Activated CD4-positive, alpha-beta memory T cell treated with anti-CD3 and anti-CD28 coated beads for 36 hours (primary cell): ENCODE measurements at regions not wholly inside any gene's neighbourhood (a gene's known extent, or its start where the extent isn't known, plus 50 kb on each side); places are given as distances from the start of the nearest gene placed in this dataset.
"Not testable (repeated sequence)": the region's sequence is repeated elsewhere in the genome, so short reads cannot be mapped to it uniquely, and the experiment has no call there.

Source experiments
- CTCF ChIA-PET: fragments of 350-600 bp; sonication (Branson Sonifier 250); formaldehyde crosslinking; loops from one replicate; lab custom pipeline; 2021; ENCODE audit warnings: antibody characterized with exemption, inconsistent platforms; lab: Charles Lee
- POLR2A ChIA-PET: fragments of 350-600 bp; sonication (Branson Sonifier 250); formaldehyde crosslinking; loops from one replicate; lab custom pipeline; 2021; ENCODE audit warnings: antibody characterized with exemption; lab: Charles Lee
- DNase-seq: peaks from one replicate; pipeline ENCODE4 v3.0.0-alpha.2; 2020
- H3K27ac Mint-ChIP-seq: one replicate; pipeline ENCODE4 v1.8.0; 2021; ENCODE audit warnings: mixed read lengths
- H3K27me3 Mint-ChIP-seq: one replicate; pipeline ENCODE4 v1.8.0; 2021; ENCODE audit warnings: mixed read lengths
- H3K36me3 Mint-ChIP-seq: one replicate; pipeline ENCODE4 v1.8.0; 2021; ENCODE audit warnings: mixed read lengths
- H3K4me1 Mint-ChIP-seq: one replicate; pipeline ENCODE4 v1.8.0; 2021; ENCODE audit warnings: low read depth, mixed read lengths
- H3K4me3 Mint-ChIP-seq: one replicate; pipeline ENCODE4 v1.8.0; 2021; ENCODE audit warnings: mild to moderate bottlenecking, mixed read lengths
- H3K9me3 Mint-ChIP-seq: one replicate; pipeline ENCODE4 v1.8.0; 2021; ENCODE audit warnings: mixed read lengths
- intact Hi-C: fragments of 100-400 bp; cut with micrococcal nuclease; formaldehyde crosslinking; loops from one replicate; pipeline ENCODE4 v1.15.1; 2023

- H3K27me3 Mint-ChIP-seq, H3K4me3 Mint-ChIP-seq, H3K27ac Mint-ChIP-seq, H3K36me3 Mint-ChIP-seq, H3K4me1 Mint-ChIP-seq, POLR2A ChIA-PET, intact Hi-C loops, H3K9me3 Mint-ChIP-seq, DNase-seq: not testable (repeated sequence)
- CTCF ChIA-PET = interaction anchor here (0.6 kb wide), 1 partner anchor 1293 kb away, joined by 3 read pairs; no protein-coding TSS in a partner anchor
These were observed 1219.1 kb upstream of the TPTE start for GRCh38 chr21:9302246-9302645.
